HFF-Myc (cell line): ENCODE measurements at regions not wholly inside any gene's neighbourhood (a gene's known extent, or its start where the extent isn't known, plus 50 kb on each side); places are given as distances from the start of the nearest gene placed in this dataset.
A peak's percentile ranks its signal among the peaks of the same experiment; 100 is the strongest.

Experiments used
- DNase-seq: peaks from one replicate; pipeline ENCODE4 v3.0.0-alpha.2; 2011; ENCODE audit warnings: low read depth; ENCODE audit errors: extremely low read depth
- H3K4me3 ChIP-seq: replicated peaks from 2 replicates; pipeline ENCODE4 v1.5.1; 2011; ENCODE audit warnings: low read depth, mild to moderate bottlenecking, control low read depth, low read length
- CTCF ChIP-seq: IDR thresholded peaks from 2 replicates; pipeline ENCODE4 v1.5.1; 2012; ENCODE audit warnings: mild to moderate bottlenecking, low read depth, low read length, control low read depth; ENCODE audit errors: missing control alignments

GRCh38 chr22:46081036-46081830 is 69.1 kb upstream of the PPARA start:
- DNase-seq = no peak
- TF ChIP-seq CTCF = no peak
- H3K4me3 ChIP-seq = peak overlapping the region; percentile 69

GRCh38 chr22:46081831-46082210 is 68.5 kb upstream of the PPARA start:
- TF ChIP-seq CTCF = no peak
- H3K4me3 ChIP-seq = peak overlapping the region; percentile 69
- DNase-seq = no peak

- no peak for TF ChIP-seq CTCF
- H3K4me3 ChIP-seq = peak overlapping the region; percentile 69
- DNase-seq = no peak
Measured at GRCh38 chr22:46082633-46083032, 67.7 kb upstream of the PPARA start.

GRCh38 chr22:46083383-46084350 is 66.7 kb upstream of the PPARA start:
- peak overlapping the region; percentile 69 for H3K4me3 ChIP-seq
- TF ChIP-seq CTCF = no peak
- no peak for DNase-seq

- H3K4me3 ChIP-seq = peak overlapping the region; percentile 69
Measured at GRCh38 chr22:46084376-46084775, 66.0 kb upstream of the PPARA start.

More at GRCh38 chr22:46084376-46084775, 66.0 kb upstream of the PPARA start:
- TF ChIP-seq CTCF = no peak
- no peak for DNase-seq
